ENCODE measurements at regions not wholly inside any gene's neighbourhood (a gene's known extent, or its start where the extent isn't known, plus 50 kb on each side); places are given as distances from the start of the nearest gene placed in this dataset.
"Not testable (repeated sequence)": the region's sequence is repeated elsewhere in the genome, so short reads cannot be mapped to it uniquely, and the experiment has no call there.

DNA sequence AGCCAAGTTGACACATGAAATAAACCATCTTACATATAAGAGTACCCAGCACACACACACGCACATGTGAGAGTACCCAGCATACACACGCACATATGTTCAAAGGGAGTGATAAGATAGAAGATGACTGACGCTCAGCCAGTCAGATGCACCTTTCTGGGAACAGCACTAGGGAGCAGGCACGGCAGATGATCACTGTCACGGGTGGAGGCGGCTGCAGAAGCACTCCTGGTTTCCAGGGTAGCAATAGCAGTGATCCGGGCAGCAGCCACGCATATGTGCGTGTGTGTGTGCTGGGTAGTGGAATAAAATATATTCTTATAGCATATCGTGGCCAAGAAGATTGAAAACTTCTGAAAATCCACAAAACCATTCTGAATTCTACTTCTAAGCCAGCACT lies 85.8 kb upstream of the NAMPT start:
- no peaks in the 10 kb centered on the region for H3K36me3 ChIP-seq
- no peak for TF ChIP-seq CTCF (IDR thresholded peaks at IDR 0.05; ENCODE audit: low read depth, low read length)
- H3K9me3 ChIP-seq: no peaks in the 10 kb centered on the region
- DNase-seq: no peak
- H3K4me1 ChIP-seq: no peaks in the 10 kb centered on the region
- H3K27me3 ChIP-seq: no peaks in the 10 kb centered on the region
- H3K4me3 ChIP-seq (ENCODE audit: low read depth, low read length): no peak overlapping the region

DNA sequence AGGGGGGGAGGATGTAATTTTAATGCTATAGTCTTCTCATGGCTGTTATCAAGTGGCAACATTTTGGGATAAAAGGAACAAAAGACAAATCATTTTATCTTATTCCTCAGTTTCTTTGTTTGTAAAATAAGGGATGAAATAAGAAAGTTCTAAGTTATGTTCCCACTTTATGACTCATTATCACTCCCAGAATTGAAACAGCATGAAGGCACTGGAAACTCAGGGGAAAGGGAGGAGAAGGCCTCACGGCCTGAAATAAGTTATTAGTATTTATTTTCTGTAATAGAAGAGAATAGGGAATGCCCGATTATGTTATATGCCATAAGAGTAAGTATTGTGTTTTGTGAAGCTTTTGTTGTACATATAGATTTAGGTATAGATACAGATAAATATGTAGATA lies 85.0 kb upstream of the NAMPT start:
- Histone ChIP-seq H3K4me1 (no peaks in the 10 kb centered on the region), H3K9me3 (no peaks in the 10 kb centered on the region), H3K4me3 (ENCODE audit: low read depth, low read length) (no peak overlapping the region), H3K36me3 (no peaks in the 10 kb centered on the region), H3K27me3 (no peaks in the 10 kb centered on the region)
- no peak for DNase-seq
- no peak for TF ChIP-seq CTCF (IDR thresholded peaks at IDR 0.05; ENCODE audit: low read depth, low read length)

GRCh38 chr7:106369352-106369751 lies 84.6 kb upstream of the NAMPT start:
- Histone ChIP-seq H3K36me3 (no peaks in the 10 kb centered on the region), H3K4me1 (no peaks in the 10 kb centered on the region), H3K9me3 (no peaks in the 10 kb centered on the region), H3K27me3 (no peaks in the 10 kb centered on the region), H3K4me3 (ENCODE audit: low read depth, low read length) (no peak overlapping the region)
- DNase-seq: no peak
- no peak for TF ChIP-seq CTCF (IDR thresholded peaks at IDR 0.05; ENCODE audit: low read depth, low read length)

GRCh38 chr7:106367664-106368063 lies 82.9 kb upstream of the NAMPT start:
- no peak for TF ChIP-seq CTCF (IDR thresholded peaks at IDR 0.05; ENCODE audit: low read depth, low read length)
- Histone ChIP-seq H3K36me3 (no peaks in the 10 kb centered on the region), H3K27me3 (no peaks in the 10 kb centered on the region), H3K4me1 (no peaks in the 10 kb centered on the region), H3K9me3 (no peaks in the 10 kb centered on the region), H3K4me3 (ENCODE audit: low read depth, low read length) (no peak overlapping the region)
- DNase-seq: no peak

DNA sequence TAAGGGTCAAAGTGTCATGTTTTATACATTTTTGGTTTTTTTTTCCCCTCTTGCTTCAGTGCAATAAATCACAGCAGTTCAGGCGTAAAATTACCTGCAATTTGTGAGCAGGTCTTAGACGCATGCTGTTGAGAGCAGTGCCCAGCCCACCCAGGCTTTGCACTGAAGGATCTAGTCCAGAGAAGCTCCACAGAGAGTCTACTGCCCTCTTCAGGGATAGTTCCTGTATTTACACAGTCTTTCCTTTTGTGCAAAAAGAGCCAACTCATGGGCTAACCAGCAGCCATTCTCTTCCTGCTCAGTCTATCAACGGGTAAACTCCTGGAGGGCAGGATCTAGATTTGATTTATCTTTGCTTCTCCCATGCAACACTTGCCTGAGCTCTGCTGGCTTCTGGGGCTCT lies 82.2 kb upstream of the NAMPT start:
- no peak overlapping the region for H3K4me3 ChIP-seq (ENCODE audit: low read depth, low read length)
- peak; percentile 36; the same call in 1 of the 2 replicates for TF ChIP-seq CTCF (IDR thresholded peaks at IDR 0.05; ENCODE audit: low read depth, low read length)
- no peaks in the 10 kb centered on the region for H3K27me3 ChIP-seq
- H3K9me3 ChIP-seq: no peaks in the 10 kb centered on the region
- no peaks in the 10 kb centered on the region for H3K36me3 ChIP-seq
- H3K4me1 ChIP-seq: no peaks in the 10 kb centered on the region
- no peak for DNase-seq

GRCh38 chr7:106365252-106366005 lies 80.6 kb upstream of the NAMPT start:
- Histone ChIP-seq H3K36me3 (no peaks in the 10 kb centered on the region), H3K4me3 (ENCODE audit: low read depth, low read length) (no peak overlapping the region), H3K27me3 (no peaks in the 10 kb centered on the region), H3K9me3 (no peaks in the 10 kb centered on the region), H3K4me1 (no peaks in the 10 kb centered on the region)
- no peak for TF ChIP-seq CTCF (IDR thresholded peaks at IDR 0.05; ENCODE audit: low read depth, low read length)
- DNase-seq: no peak

- DNase-seq; H3K27me3 ChIP-seq; H3K9me3 ChIP-seq; H3K4me3 ChIP-seq (ENCODE audit: low read depth, low read length); H3K4me1 ChIP-seq; H3K36me3 ChIP-seq: not testable (repeated sequence)
Observed at GRCh38 chr7:106362507-106362906, 77.7 kb upstream of the NAMPT start.
